Mucosa of gallbladder (tissue), 1 donor: ENCODE measurements at regions not wholly inside any gene's neighbourhood (a gene's known extent, or its start where the extent isn't known, plus 50 kb on each side); places are given as distances from the start of the nearest gene placed in this dataset.

Experiments
- DNase-seq: peaks from one replicate; pipeline ENCODE4 v3.0.0-alpha.2; 2020; ENCODE audit warnings: low spot score
- donor health status: DM: no; HTN: no; CAD: no.

- no peak for DNase-seq
Measured at GRCh38 chr18:10279905-10280644, 174.4 kb upstream of the APCDD1 start.

DNA sequence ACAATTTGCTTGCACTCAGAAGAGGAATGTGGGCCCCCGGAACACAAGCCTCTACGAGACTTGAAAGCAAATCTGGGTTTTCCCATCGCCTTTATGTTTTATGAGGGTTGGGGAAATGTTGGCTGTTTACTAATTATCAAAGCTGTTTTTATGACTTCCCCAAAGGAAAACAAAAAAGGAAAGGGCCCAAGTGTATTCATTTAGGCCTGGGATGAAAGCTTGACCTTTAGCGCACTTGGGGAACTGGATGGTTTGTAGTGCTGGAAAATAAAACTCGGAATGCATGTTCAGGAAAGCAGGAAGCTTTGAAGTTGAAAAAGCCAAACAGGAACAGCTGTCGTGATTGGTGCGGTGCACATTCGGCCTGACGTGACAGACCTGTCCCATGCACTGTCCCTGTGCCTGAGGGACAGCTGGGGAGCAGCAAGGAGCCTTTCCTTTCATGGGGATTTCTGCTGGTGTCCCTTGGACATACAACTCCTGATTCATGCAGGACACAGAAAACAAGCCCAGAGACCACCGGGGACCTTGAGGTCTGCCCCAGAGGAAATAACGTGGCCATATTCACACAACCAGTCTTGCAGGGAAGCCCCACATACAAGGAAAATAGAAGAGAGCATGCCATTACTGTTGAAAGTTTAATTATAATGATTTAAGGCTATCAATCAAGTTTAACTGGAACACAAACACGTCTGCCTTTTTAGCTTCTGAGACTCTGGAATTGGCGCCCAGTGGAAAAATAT lies 169.7 kb upstream of the APCDD1 start:
- no peak for DNase-seq

- DNase-seq, result no peak
Measured at GRCh38 chr18:10285283-10285640, 169.2 kb upstream of the APCDD1 start.

DNA sequence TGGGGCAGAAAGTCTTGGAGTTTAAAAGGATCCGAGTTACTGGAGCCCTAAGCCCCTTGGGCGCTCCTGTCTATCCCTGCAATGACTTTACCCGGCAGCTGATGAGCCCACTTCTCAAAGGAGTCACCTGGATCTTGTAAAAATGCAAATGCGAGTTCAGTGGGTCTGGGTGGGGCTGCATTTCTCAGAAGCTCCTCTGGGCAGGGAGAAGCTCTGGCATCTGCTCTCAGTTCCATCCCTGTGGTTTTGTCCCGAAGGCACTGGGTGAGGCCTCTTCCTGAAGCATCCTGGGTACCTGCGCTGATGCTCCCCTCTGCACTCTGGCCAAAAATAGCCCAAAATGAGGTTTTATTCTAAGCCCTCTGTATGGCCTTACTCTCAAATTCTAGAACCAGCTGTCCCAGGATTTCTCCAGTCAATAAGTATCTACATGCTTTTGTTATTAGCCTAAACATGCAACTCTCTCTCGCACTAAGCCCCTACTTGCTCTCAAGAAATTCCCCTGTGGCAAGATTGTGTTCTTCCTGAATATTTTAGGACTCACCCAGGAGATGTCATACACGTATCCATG lies 167.8 kb upstream of the APCDD1 start:
- DNase-seq, result no peak

DNA sequence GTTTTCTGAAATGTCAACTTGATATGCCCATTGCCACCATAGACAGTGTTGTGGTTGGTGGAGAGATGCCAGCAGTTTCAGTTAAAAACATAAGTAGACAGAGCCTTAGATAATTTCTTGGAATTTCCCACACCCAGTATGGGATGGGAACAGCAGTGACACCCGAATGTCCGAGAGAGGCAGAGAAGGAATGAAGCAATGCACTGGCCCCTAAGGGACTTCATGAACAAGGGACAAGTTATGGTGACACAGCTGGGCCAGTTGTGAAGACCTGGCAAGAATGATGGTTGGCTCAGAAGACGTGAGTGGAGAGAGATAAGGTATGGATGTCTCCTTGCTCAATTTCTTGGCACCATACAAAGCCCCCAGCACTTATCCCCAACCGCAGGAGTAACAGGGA lies 165.2 kb upstream of the APCDD1 start:
- DNase-seq, result no peak

DNA sequence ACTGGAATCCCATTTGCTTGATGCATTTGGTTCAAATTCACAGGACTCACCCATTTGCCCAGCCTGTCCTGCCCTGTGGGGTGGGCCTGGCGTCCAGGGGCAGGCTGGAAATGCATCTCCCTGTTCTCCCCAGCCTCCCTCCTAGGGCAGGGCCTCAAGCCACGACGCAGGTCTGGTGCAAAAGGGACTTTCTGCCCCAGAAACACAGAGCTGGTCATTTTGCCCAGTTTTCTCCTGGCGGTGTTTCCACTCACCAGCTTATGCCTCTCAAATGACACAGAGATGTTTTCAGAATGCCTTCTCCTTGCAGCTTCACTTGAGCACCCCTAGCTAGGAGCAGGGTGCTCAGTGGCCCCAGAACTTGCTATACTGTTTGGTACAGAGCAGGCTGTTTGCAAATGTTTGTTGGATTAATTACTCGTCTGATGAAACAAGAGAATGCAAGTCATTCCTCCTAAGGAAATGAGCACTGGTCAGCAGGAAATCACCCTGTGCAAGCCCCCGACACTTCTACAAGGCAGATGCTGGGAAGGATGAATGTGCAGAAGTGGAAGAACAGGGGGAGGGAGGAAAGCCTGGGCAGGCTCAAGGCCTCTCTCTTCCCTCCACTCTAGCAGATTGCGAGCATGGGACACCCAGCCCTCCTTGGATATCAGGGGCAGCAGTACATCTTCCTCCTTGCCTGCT lies 164.3 kb upstream of the APCDD1 start:
- DNase-seq, result no peak

GRCh38 chr18:10290638-10291235 lies 163.7 kb upstream of the APCDD1 start:
- no peak for DNase-seq

- peak; percentile 32 for DNase-seq
Measured at GRCh38 chr18:10291568-10291981, 162.9 kb upstream of the APCDD1 start.

DNA sequence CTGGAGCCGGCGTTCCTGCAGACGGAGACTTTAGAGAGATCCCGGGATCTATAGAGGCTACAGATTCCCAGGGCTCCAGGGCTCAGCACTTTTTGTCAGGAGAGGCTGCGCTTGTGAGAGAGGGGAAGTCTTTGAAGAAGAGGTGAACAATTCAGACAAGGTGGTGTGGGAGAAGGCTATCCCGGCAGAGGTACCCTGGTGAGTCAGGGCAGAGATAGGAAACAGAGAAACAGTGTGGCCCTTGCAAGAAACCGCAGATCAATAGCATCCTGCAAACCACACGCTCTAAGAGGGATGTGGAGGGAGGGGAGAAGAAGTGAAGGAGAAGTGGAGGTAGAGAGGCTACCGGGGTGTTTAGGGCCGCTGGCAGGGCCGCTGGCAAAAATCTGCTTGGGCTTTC lies 160.5 kb upstream of the APCDD1 start:
- DNase-seq, result no peak

- DNase-seq, result no peak
Measured at GRCh38 chr18:10295751-10296150, 158.7 kb upstream of the APCDD1 start.

GRCh38 chr18:10296491-10296890 lies 157.9 kb upstream of the APCDD1 start:
- DNase-seq, result no peak

DNA sequence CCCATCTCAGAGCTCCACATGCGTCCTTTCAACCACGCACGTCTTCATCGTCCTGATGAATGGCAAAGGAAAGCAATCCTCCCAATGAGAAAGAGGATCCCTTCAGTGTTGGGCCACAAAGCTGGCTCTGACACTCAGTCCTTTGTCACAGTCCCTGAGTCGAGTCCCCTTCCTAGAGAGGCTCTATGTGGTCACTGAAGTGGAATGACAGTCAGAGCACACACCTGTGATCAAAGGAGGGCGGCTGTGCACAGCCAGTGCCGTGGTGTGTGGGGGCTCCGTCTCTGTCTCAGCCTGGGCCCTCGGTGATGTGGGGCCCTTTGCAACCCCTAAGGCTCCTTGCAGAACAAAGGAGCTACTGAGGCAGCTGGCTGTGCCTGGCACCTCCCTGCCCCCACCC lies 157.3 kb upstream of the APCDD1 start:
- DNase-seq, result no peak

DNA sequence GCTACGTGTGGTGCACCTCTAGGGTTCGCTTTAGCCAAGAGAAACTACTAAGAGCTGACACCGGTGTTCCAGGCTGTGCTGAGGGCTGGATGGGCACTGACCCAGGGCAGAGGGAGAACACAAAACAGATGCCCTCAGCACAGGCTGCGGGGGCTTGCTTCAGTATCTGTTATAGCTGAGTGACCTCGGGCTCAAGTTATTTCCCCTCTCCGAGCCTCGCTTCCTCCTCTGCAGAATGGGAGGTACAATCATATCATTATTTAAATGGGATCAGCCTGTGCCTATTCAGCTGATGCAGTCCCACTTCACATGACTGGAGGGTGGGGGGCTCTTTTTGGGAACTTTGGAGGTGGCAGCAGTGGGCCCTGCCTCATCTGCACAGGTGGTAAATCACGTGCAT lies 156.1 kb upstream of the APCDD1 start:
- no peak for DNase-seq

DNA sequence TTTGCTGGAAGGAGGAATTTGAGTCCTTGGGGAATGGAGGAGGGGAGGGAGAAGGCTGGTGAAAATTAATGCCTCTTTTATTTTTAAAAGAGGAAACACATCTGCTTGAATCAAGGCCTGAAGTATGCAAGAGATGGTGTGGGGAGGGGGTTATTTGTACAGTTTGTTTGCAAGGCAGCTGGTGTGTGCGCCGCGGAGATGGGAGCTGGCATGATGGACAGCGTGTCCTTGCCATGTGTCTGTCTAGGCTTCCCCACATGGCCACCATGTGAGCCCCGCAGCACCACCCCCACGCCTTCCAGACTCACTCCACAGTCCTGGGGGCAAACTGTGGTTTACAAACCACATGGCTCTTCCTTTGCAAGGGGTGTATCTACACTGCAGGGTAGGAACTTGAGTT lies 154.8 kb upstream of the APCDD1 start:
- no peak for DNase-seq

- no peak for DNase-seq
Measured at GRCh38 chr18:10300739-10301138, 153.7 kb upstream of the APCDD1 start.

- no peak for DNase-seq
Measured at GRCh38 chr18:10301831-10302483, 152.5 kb upstream of the APCDD1 start.

- DNase-seq, result no peak
Measured at GRCh38 chr18:10303171-10303570, 151.3 kb upstream of the APCDD1 start.

- no peak for DNase-seq
Measured at GRCh38 chr18:10304853-10305252, 149.6 kb upstream of the APCDD1 start.

- DNase-seq, result no peak
Measured at GRCh38 chr18:10306779-10307178, 147.7 kb upstream of the APCDD1 start.

DNA sequence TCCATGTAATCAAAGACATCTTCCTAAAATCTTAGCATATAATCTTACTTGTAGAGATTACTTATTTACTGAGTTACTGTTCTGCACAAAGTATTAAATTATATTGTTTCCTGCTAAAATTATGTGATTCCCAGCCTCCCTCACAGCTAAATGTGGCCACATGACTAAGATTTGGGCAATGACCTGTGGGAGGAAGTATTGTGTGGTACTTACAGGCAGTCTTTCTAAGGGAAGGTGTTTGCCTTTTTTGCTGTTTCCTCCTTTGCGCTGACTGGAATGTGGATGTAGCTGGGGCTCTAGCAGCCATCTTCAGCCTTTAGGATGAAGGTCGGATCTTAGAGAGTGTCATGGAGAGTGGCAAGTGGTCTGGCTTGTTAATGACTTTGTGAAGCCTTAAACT lies 146.3 kb upstream of the APCDD1 start:
- no peak for DNase-seq

- no peak for DNase-seq
Measured at GRCh38 chr18:10310626-10311025, 143.8 kb upstream of the APCDD1 start.
